H9 (cell line): ENCODE measurements at regions not wholly inside any gene's neighbourhood (a gene's known extent, or its start where the extent isn't known, plus 50 kb on each side); places are given as distances from the start of the nearest gene placed in this dataset.
A peak's percentile ranks its signal among the peaks of the same experiment; 100 is the strongest.

Experiments
- DNase-seq: peaks from one replicate; pipeline ENCODE4 v3.0.0-alpha.2; 2017
- H2AFZ ChIP-seq: one replicate; pipeline ENCODE4 v1.6.1; 2013; ENCODE audit warnings: mild to moderate bottlenecking, low read length, control low read depth, moderate library complexity
- H2AK5ac ChIP-seq: 2 replicates; pipeline ENCODE4 v1.6.1; 2013; ENCODE audit warnings: low read length, control low read depth, mixed read lengths; ENCODE audit not compliant: insufficient read length
- H2BK120ac ChIP-seq: one replicate; pipeline ENCODE4 v1.6.1; 2013; ENCODE audit warnings: low read depth, mild to moderate bottlenecking, low read length, control low read depth, inconsistent platforms; ENCODE audit not compliant: poor library complexity, severe bottlenecking
- H2BK12ac ChIP-seq: 2 replicates; pipeline ENCODE4 v1.6.1; 2013; ENCODE audit warnings: low read length, control low read depth, mixed read lengths, low read depth; ENCODE audit not compliant: insufficient read length
- H2BK15ac ChIP-seq: 2 replicates; pipeline ENCODE4 v1.6.1; 2013; ENCODE audit warnings: low read depth, low read length, control low read depth
- H2BK20ac ChIP-seq: one replicate; pipeline ENCODE4 v1.6.1; 2013; ENCODE audit warnings: low read depth, mild to moderate bottlenecking, low read length, control low read depth, inconsistent platforms; ENCODE audit not compliant: poor library complexity, severe bottlenecking
- H2BK5ac ChIP-seq: 2 replicates; pipeline ENCODE4 v1.6.1; 2013; ENCODE audit warnings: low read length, control low read depth, mixed read lengths; ENCODE audit not compliant: insufficient read length
- H3K14ac ChIP-seq: 2 replicates; pipeline ENCODE4 v1.6.1; 2013; ENCODE audit warnings: low read length, control low read depth; ENCODE audit not compliant: insufficient read depth
- H3K18ac ChIP-seq: 2 replicates; pipeline ENCODE4 v1.6.1; 2013; ENCODE audit warnings: low read depth, mild to moderate bottlenecking, mixed read lengths, low read length, control low read depth; ENCODE audit not compliant: insufficient read length
- H3K23ac ChIP-seq: 2 replicates; pipeline ENCODE4 v1.6.1; 2013; ENCODE audit warnings: low read length, control low read depth, mixed read lengths, low read depth; ENCODE audit not compliant: insufficient read length
- H3K23me2 ChIP-seq: 2 replicates; pipeline ENCODE4 v1.6.1; 2013; ENCODE audit warnings: low read depth, mild to moderate bottlenecking, mixed read lengths, low read length, control low read depth; ENCODE audit not compliant: insufficient read length, poor library complexity, severe bottlenecking
- H3K27ac ChIP-seq: 2 replicates; pipeline ENCODE4 v1.5.1; 2013; ENCODE audit warnings: low read length, control low read depth, mixed read lengths, low read depth; ENCODE audit not compliant: insufficient read length
- H3K27me3 ChIP-seq: 2 replicates; pipeline ENCODE4 v1.6.1; 2013; ENCODE audit warnings: low read length, control low read depth, inconsistent platforms; ENCODE audit not compliant: insufficient read depth
- H3K4ac ChIP-seq: 2 replicates; pipeline ENCODE4 v1.6.1; 2013; ENCODE audit warnings: low read depth, mild to moderate bottlenecking, control low read depth, inconsistent platforms, low read length, moderate library complexity
- H3K4me1 ChIP-seq: 2 replicates; pipeline ENCODE4 v1.6.1; 2013; ENCODE audit warnings: low read length, control low read depth, inconsistent platforms; ENCODE audit not compliant: insufficient read depth
- H3K4me2 ChIP-seq: 2 replicates; pipeline ENCODE4 v1.6.1; 2013; ENCODE audit warnings: low read length, control low read depth, mixed read lengths; ENCODE audit not compliant: insufficient read length, insufficient read depth
- H3K56ac ChIP-seq: 2 replicates; pipeline ENCODE4 v1.6.1; 2013; ENCODE audit warnings: low read depth, mild to moderate bottlenecking, mixed read lengths, low read length, control low read depth; ENCODE audit not compliant: insufficient read length
- H3K79me1 ChIP-seq: 2 replicates; pipeline ENCODE4 v1.6.1; 2013; ENCODE audit warnings: low read depth, mild to moderate bottlenecking, moderate library complexity, low read length, control low read depth, inconsistent platforms; ENCODE audit not compliant: insufficient read depth, poor library complexity, severe bottlenecking
- H3K79me2 ChIP-seq: 2 replicates; pipeline ENCODE4 v1.6.1; 2013; ENCODE audit warnings: low read length, control low read depth, inconsistent platforms; ENCODE audit not compliant: insufficient read depth
- H3K9ac ChIP-seq: 2 replicates; pipeline ENCODE4 v1.6.1; 2013; ENCODE audit warnings: low read length, control low read depth, mixed read lengths; ENCODE audit not compliant: insufficient read length; ENCODE audit errors: extremely low read depth
- H3K9me3 ChIP-seq: one replicate; pipeline ENCODE4 v1.6.1; 2013; ENCODE audit warnings: low read depth, low read length, inconsistent platforms; ENCODE audit not compliant: control insufficient read depth
- H3T11ph ChIP-seq: one replicate; pipeline ENCODE4 v1.6.1; 2013; ENCODE audit warnings: mild to moderate bottlenecking, low read length, control low read depth, inconsistent platforms
- H4K20me1 ChIP-seq: one replicate; pipeline ENCODE4 v1.6.1; 2013; ENCODE audit not compliant: control insufficient read depth, insufficient read length, insufficient read depth
- H4K5ac ChIP-seq: 2 replicates; pipeline ENCODE4 v1.6.1; 2013; ENCODE audit warnings: low read depth, mild to moderate bottlenecking, mixed read lengths, low read length, control low read depth; ENCODE audit not compliant: insufficient read length
- H4K8ac ChIP-seq: replicated peaks from 2 replicates; pipeline ENCODE4 v1.6.1; 2013; ENCODE audit warnings: low read length, control low read depth, mixed read lengths, low read depth; ENCODE audit not compliant: insufficient read length
- H4K91ac ChIP-seq: 2 replicates; pipeline ENCODE4 v1.6.1; 2013; ENCODE audit warnings: low read depth, mild to moderate bottlenecking, moderate library complexity, mixed read lengths, low read length, control low read depth; ENCODE audit not compliant: insufficient read length
- H3K27ac Mint-ChIP-seq, 3 experiments: 2 replicates in 2 of 3; 3 replicates in 1 of 3; pipeline ENCODE4 v1.8.0; 2020 to 2021; ENCODE audit warnings: mixed read lengths in 3 of 3, mild to moderate bottlenecking in 1 of 3, moderate library complexity in 1 of 3
- H3K27me3 Mint-ChIP-seq: 2 replicates; pipeline ENCODE4 v1.8.0; 2021; ENCODE audit warnings: low read depth, mild to moderate bottlenecking, moderate library complexity, mixed read lengths
- H3K36me3 Mint-ChIP-seq, 3 experiments: 2 replicates in 2 of 3; 3 replicates in 1 of 3; pipeline ENCODE4 v1.8.0; 2020 to 2021; ENCODE audit warnings: low read depth in 3 of 3, mixed read lengths in 3 of 3; ENCODE audit not compliant: insufficient read depth in 1 of 3
- H3K4me1 Mint-ChIP-seq, 2 experiments: 2 replicates each; pipeline ENCODE4 v1.8.0; 2020; ENCODE audit warnings: mixed read lengths in 2 of 2
- H3K4me3 Mint-ChIP-seq, 2 experiments: 2 replicates in 1 of 2; 3 replicates in 1 of 2; pipeline ENCODE4 v1.8.0; 2020 to 2021; ENCODE audit warnings: mild to moderate bottlenecking in 2 of 2, mixed read lengths in 2 of 2, moderate library complexity in 1 of 2
- H3K9me3 Mint-ChIP-seq, 2 experiments: 2 replicates in 1 of 2; 3 replicates in 1 of 2; pipeline ENCODE4 v1.8.0; 2020; ENCODE audit warnings: mild to moderate bottlenecking in 2 of 2, mixed read lengths in 2 of 2, moderate library complexity in 1 of 2
- CTCF ChIP-seq: fragments of 200-600 bp; sonication (generic); conservative IDR thresholded peaks from 3 replicates; pipeline ENCODE4 v1.8.0; 2021; ENCODE audit warnings: antibody characterized with exemption, mild to moderate bottlenecking
- WGBS: extraction: QIAGEN DNeasy Blood & Tissue Kit; methylation state at CpG from one replicate; pipeline ENCODE4 v1.1.7; 2013; ENCODE audit warnings: missing lambda C conversion rate, low lambda C conversion rate, mixed read lengths; ENCODE audit not compliant: insufficient read length; ENCODE audit errors: extremely low coverage; 5-methylcytosine and 5-hydroxymethylcytosine counted together

GRCh38 chr3:28667646-28668621, 319.3 kb upstream of the AZI2 start:
- no peak overlapping the region for H3K18ac ChIP-seq
- H3T11ph ChIP-seq, result no peak overlapping the region
- H3K4me3 Mint-ChIP-seq, result no peak overlapping the region

More at GRCh38 chr3:28667646-28668621, 319.3 kb upstream of the AZI2 start:
- no peak overlapping the region for H2AFZ ChIP-seq
- no peak overlapping the region for H2BK20ac ChIP-seq
- H3K9ac ChIP-seq, result no peak overlapping the region
- Mint-ChIP-seq H3K27me3 (no peaks in the 10 kb centered on the region), H3K4me1 (peaks cover 20 to 21% of the 10 kb centered on the region in 2 experiments), H3K36me3 (no peaks in the 10 kb centered on the region), H3K9me3 (no peaks in the 10 kb centered on the region), H3K27ac (peak overlapping the region in 1 of 3 experiments; percentile 56; a peak in 1 of 7 replicates)
- no peak overlapping the region for H2BK15ac ChIP-seq
- no peak overlapping the region for H3K4me2 ChIP-seq
- H3K79me2 ChIP-seq, result no peaks in the 10 kb centered on the region
- no peak overlapping the region for H3K4ac ChIP-seq
- no peaks in the 10 kb centered on the region for H3K23me2 ChIP-seq
- no peak overlapping the region for H2AK5ac ChIP-seq
- no peaks in the 10 kb centered on the region for H4K20me1 ChIP-seq
- H2BK120ac ChIP-seq, result no peak overlapping the region
- H2BK5ac ChIP-seq, result no peak overlapping the region
- H3K56ac ChIP-seq, result no peak overlapping the region
- TF ChIP-seq CTCF, result peak; percentile 90
- no peak overlapping the region for H4K5ac ChIP-seq
- no peaks in the 10 kb centered on the region for H3K4me1 ChIP-seq
- no peaks in the 10 kb centered on the region for H3K27me3 ChIP-seq
- no peak overlapping the region for H4K91ac ChIP-seq
- H3K14ac ChIP-seq, result no peak overlapping the region
- no CpG with 5 or more reads among the region's 5 CpGs for WGBS
- no peak overlapping the region for H3K23ac ChIP-seq
- H3K27ac ChIP-seq, result no peak overlapping the region
- peak; percentile 80 for DNase-seq
- no peaks in the 10 kb centered on the region for H3K9me3 ChIP-seq
- no peak overlapping the region for H4K8ac ChIP-seq
- no peak overlapping the region for H2BK12ac ChIP-seq
- no peaks in the 10 kb centered on the region for H3K79me1 ChIP-seq
